ENCODE measurements at regions not wholly inside any gene's neighbourhood (a gene's known extent, or its start where the extent isn't known, plus 50 kb on each side); places are given as distances from the start of the nearest gene placed in this dataset.

DNA sequence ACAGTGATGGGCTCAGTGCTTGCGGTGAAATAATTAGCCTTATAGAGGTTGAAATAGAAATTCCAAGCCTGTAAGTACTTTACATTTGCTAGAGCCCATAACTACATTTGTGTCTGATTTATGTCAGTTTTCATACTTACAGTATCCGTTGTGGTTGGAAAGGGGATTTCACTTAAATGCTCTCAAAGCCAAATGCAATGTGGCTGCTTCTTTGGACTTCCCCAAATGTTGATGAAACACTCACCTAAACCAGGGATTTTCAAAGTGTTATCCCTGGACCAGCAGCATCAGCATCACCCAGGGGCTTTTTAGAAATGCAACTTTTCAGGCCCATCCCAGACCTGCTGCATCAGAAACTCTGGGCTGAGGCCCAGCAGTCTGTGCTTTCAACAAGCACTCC, 378.7 kb downstream of the MCTP2 start:
- no peaks in the 10 kb centered on the region for H3K36me3 ChIP-seq (ENCODE audit: control insufficient read depth in 2 of 2, extremely low read depth in 1 of 2, insufficient read depth in 2 of 2, low read length in 2 of 2)
- dilution Hi-C loops (cut with MboI; ENCODE audit: extremely low pct_ligation_motif_present, low sequenced_read_pairs): no loop called here
- no peak overlapping the region for H3K4me3 ChIP-seq (ENCODE audit: control insufficient read depth in 2 of 3, extremely low read depth in 1 of 3, insufficient read depth in 2 of 3, low read depth in 1 of 3, low read length in 3 of 3)
- H3K9ac ChIP-seq (ENCODE audit: control insufficient read depth, extremely low read depth, insufficient read depth, low read length): no peak overlapping the region
- H4K20me1 ChIP-seq (ENCODE audit: control insufficient read depth, extremely low read depth, insufficient read depth, low read length): no peaks in the 10 kb centered on the region
- H3K9me1 ChIP-seq (ENCODE audit: control insufficient read depth, extremely low read depth, insufficient read depth, low read length): no peaks in the 10 kb centered on the region
- H3K4me1 ChIP-seq (ENCODE audit: control insufficient read depth, extremely low read depth, insufficient read depth, low read length): no peaks in the 10 kb centered on the region
- TF ChIP-seq EZH2 (IDR thresholded peaks at IDR 0.05; ENCODE audit: low read length): no peak
- TF ChIP-seq, protein P1, sequence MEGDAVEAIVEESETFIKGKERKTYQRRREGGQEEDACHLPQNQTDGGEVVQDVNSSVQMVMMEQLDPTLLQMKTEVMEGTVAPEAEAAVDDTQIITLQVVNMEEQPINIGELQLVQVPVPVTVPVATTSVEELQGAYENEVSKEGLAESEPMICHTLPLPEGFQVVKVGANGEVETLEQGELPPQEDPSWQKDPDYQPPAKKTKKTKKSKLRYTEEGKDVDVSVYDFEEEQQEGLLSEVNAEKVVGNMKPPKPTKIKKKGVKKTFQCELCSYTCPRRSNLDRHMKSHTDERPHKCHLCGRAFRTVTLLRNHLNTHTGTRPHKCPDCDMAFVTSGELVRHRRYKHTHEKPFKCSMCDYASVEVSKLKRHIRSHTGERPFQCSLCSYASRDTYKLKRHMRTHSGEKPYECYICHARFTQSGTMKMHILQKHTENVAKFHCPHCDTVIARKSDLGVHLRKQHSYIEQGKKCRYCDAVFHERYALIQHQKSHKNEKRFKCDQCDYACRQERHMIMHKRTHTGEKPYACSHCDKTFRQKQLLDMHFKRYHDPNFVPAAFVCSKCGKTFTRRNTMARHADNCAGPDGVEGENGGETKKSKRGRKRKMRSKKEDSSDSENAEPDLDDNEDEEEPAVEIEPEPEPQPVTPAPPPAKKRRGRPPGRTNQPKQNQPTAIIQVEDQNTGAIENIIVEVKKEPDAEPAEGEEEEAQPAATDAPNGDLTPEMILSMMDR (optimal IDR thresholded peaks at IDR 0.05 in 1 of 3, IDR thresholded peaks at IDR 0.05 in 1 of 3, conservative IDR thresholded peaks at IDR 0.05 in 1 of 3; ENCODE audit: extremely low read depth in 1 of 3, insufficient read depth in 2 of 3, low read length in 3 of 3): no peak
- FAIRE-seq: no peak
- no peak overlapping the region for H3K4me2 ChIP-seq (ENCODE audit: control insufficient read depth, extremely low read depth, insufficient read depth, low read depth, low read length)
- H3K27ac ChIP-seq (ENCODE audit: control insufficient read depth, insufficient read depth, low read length): no peak overlapping the region
- H3K9me3 ChIP-seq (ENCODE audit: control insufficient read depth, low read depth, low read length): no peaks in the 10 kb centered on the region
- no peaks in the 10 kb centered on the region for H3K27me3 ChIP-seq (ENCODE audit: control insufficient read depth, extremely low read depth, insufficient read depth, low read length)
- H3K79me2 ChIP-seq (ENCODE audit: control insufficient read depth, insufficient read depth, low read length): no peaks in the 10 kb centered on the region
- no peak for DNase-seq (ENCODE audit: low read depth, low spot score)
- H2AFZ ChIP-seq (ENCODE audit: control insufficient read depth, low read length): no peak overlapping the region

DNA sequence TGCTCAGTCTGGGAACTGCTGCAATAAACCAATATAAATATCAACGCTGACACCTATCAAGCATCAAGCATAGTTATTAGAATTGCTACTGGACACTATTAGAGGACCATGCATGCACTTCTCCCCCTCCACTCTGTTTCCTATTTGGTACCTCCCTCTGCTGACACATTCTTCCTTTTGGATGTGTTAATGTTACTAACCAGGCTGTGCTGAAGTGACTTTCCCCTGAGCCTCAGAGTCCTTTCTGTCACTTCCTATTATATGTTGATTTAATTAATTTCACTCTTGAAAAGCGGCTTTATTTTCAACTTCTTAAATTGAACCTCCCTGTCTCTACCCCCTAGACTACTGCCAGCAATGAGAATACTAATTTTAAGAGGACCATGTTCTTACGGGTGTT, 379.1 kb downstream of the MCTP2 start:
- Histone ChIP-seq H3K27ac (ENCODE audit: control insufficient read depth, insufficient read depth, low read length) (no peak overlapping the region), H2AFZ (ENCODE audit: control insufficient read depth, low read length) (no peak overlapping the region), H3K4me1 (ENCODE audit: control insufficient read depth, extremely low read depth, insufficient read depth, low read length) (no peaks in the 10 kb centered on the region), H3K27me3 (ENCODE audit: control insufficient read depth, extremely low read depth, insufficient read depth, low read length) (no peaks in the 10 kb centered on the region), H3K9ac (ENCODE audit: control insufficient read depth, extremely low read depth, insufficient read depth, low read length) (no peak overlapping the region), H3K4me3 (ENCODE audit: control insufficient read depth in 2 of 3, extremely low read depth in 1 of 3, insufficient read depth in 2 of 3, low read depth in 1 of 3, low read length in 3 of 3) (no peak overlapping the region), H3K9me3 (ENCODE audit: control insufficient read depth, low read depth, low read length) (no peaks in the 10 kb centered on the region), H3K79me2 (ENCODE audit: control insufficient read depth, insufficient read depth, low read length) (no peaks in the 10 kb centered on the region), H3K4me2 (ENCODE audit: control insufficient read depth, extremely low read depth, insufficient read depth, low read depth, low read length) (no peak overlapping the region), H3K9me1 (ENCODE audit: control insufficient read depth, extremely low read depth, insufficient read depth, low read length) (no peaks in the 10 kb centered on the region), H3K36me3 (ENCODE audit: control insufficient read depth in 2 of 2, extremely low read depth in 1 of 2, insufficient read depth in 2 of 2, low read length in 2 of 2) (no peaks in the 10 kb centered on the region), H4K20me1 (ENCODE audit: control insufficient read depth, extremely low read depth, insufficient read depth, low read length) (no peaks in the 10 kb centered on the region)
- TF ChIP-seq, protein P1 (optimal IDR thresholded peaks at IDR 0.05 in 1 of 3, IDR thresholded peaks at IDR 0.05 in 1 of 3, conservative IDR thresholded peaks at IDR 0.05 in 1 of 3; ENCODE audit: extremely low read depth in 1 of 3, insufficient read depth in 2 of 3, low read length in 3 of 3): no peak
- TF ChIP-seq EZH2 (IDR thresholded peaks at IDR 0.05; ENCODE audit: low read length): no peak
- FAIRE-seq (no peak), DNase-seq (ENCODE audit: low read depth, low spot score) (no peak)
- dilution Hi-C loops (cut with MboI; ENCODE audit: extremely low pct_ligation_motif_present, low sequenced_read_pairs): no loop called here

All from keratinocyte (primary cell).